ENCODE measurements at regions not wholly inside any gene's neighbourhood (a gene's known extent, or its start where the extent isn't known, plus 50 kb on each side); places are given as distances from the start of the nearest gene placed in this dataset.

DNA sequence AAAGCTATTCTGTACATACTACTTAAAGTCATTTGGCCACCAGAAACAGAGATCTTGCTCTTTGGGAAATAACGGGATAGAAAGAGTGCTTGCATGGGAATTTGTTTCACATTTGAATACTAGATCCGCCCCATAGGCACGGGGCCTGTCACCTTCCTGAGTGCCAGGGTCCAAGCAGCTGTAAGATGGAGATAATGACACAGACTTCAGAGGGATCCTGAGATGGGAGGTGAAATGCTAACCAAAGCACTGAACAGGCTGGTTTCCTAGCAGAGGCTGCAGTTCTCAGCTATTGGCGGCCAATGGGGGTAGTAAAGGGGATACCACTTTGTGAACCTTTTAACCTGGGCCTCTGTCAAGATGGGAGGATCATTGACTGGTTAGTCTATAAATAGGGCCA, 225.4 kb downstream of the IRF8 start:
- DNase-seq: no peak

DNA sequence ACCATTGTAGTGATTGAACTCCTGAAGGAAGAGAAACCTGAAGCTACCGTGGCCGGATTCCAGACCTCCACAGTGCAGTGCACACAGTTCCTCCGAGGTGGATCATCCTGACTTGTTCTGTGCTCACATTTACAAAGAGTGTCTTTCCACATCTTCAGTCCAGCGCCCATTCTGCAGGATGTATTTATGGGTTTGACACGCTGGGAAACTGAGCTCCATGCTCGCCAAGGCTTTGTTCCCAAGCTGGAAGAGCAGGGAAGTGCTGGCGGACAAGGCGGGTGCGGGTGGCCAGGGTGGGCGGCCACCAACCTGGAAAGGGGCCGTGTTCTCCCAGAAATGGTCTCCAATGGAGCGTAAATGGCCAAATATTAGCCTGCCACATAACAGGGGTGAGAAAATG, 227.9 kb downstream of the IRF8 start:
- no peak for DNase-seq

DNA sequence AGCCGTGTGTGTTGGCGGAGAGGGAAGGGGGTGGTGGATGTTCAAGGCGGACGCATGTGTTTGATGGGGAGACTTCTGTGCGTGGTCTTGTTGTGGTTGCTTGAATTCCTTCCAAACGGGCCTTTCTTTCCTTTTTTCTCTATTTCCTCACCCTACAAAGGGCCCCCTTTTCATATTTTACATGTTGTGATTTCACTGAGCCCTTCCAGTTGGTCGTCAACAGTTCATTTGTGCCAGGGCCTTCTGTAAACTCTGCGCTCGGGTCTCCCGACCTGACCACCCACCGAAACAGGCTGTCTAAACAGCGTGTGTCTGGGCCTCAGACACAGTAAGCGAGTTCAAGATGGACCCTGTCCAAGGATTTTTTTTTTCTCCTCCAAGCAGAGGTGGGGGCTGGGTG, 228.4 kb downstream of the IRF8 start:
- DNase-seq: no peak

DNA sequence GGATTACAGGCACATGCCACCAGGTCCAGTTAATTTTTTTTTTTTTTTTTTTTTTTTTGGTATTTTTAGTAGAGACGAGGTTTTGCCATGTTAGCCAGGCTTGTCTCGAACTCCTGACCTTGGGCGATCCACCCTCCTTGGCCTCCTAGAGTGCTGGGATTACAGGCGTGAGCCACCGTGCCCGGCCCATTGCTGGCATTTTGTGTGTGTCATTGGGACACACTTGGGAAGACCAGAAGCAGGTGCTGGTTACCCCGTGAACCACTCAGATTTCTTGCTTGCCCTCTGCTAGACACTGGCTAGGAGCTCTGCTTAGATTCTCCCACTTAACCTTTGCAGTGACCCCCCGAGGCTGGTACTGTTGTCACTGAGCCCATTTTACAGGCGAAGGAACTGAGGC, 229.3 kb downstream of the IRF8 start:
- no peak for DNase-seq

DNA sequence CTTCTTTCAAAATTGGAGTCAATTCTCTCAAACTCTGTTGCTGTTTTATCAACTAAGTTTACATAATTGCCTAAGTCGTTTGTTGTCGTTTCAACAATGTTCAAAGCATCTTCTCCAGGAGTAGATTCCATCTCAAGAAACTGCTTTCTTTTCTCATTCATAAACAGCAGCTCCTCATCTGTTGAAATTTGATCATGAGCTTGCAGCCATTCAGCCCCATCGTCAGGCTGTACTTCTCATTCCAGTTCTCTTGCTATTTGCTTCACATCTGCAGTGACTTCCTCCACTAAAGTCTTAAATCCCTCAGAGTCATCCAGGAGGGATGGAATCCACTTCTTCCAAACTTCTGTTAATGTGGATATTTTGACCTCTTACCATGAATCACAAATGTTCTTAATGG, 230.6 kb downstream of the IRF8 start:
- DNase-seq: no peak

DNA sequence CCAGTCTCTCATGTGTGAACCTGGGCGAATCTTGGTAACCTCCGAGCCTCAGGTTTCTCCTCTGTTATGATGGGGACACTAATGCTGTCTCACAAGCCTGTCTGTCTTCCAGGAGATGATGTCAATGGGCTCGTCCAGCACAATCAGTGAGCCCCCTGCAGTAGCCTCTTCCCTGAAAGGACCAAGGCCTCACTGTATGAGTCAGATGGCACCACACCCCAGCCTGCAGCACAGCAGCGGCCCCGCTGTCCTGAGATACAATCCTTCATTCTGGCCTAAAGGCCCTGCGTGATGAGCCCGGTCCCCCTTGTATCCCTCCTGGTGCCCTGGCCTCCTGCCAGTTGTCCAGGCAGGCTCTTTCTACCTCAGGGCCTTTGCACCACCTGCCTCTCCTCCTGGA, 234.4 kb downstream of the IRF8 start:
- DNase-seq: no peak

DNA sequence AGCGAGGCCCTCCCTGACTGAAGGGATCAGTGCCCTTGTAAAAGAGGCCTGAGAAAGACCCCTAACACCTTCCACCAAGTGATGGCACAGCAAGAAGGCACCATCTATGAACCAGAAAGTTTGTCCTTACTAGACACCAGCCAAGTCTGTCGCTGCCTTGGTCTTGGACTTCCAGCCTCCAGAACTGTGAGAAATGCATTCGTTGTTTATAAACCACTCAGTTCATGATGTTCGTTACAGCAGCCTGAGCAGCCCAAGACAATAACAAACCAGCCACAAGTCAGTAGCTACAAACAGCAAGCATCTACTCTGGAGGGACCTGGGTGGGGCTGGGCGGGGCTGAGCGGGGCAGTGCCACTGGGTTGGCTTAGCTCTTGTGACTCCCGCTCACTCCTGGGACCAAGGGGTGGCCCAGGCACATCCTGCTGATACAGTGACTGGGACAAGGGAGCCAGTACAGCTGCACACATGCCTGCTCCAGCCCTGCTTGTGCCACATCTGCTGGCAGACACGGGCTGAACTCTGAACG, 234.9 kb downstream of the IRF8 start:
- DNase-seq: no peak

DNA sequence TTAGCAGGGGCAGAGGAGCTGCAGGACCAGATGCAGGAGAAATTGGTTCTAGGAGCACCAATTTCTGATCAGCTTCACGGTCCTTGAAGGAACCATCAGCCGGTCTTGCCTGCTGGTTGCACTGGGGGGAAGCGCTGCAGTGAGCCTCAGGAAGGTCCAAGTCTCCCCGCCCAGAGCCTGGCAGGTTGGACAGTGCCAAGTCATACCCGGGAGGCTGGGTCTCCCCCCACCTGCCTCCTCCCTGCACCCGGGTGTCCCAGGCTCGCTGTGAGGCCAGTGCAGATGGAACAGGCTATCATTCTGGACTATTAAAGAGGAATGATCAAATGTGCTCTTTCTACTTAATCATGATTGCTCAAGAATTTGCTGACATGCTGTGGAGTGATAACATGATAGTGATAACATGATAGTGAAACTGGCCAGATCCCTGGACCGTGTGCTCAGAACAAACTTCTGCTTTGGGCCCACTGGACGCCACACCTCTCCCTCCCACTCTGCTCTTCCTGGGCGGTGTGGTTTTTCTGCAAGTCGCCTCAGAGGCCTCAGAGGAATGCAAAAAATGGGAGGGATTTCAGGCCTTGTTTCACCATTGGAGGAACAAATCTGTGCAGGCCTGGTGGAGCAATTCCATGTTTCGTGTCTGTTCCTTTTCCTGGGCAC, 236.0 kb downstream of the IRF8 start:
- no peak for DNase-seq

DNA sequence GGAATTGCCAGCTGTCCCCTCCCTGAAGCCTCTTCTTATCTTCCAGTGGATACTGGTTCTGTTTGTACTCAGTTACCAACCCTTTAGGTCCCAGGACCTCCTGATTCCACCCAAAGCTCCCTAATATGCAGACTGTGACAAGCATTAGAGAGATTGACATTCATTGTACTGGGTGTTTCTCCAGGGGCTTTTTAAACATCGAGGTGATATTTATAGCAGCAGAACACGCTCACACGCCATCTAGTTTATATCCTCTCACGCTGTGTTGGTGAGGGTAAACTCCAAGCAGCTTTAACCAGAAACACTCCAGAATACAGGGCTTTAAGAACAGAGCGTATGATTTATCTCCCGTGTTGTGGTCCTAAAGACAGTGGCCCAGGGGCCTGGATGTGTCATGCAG, 238.4 kb downstream of the IRF8 start:
- no peak for DNase-seq

DNA sequence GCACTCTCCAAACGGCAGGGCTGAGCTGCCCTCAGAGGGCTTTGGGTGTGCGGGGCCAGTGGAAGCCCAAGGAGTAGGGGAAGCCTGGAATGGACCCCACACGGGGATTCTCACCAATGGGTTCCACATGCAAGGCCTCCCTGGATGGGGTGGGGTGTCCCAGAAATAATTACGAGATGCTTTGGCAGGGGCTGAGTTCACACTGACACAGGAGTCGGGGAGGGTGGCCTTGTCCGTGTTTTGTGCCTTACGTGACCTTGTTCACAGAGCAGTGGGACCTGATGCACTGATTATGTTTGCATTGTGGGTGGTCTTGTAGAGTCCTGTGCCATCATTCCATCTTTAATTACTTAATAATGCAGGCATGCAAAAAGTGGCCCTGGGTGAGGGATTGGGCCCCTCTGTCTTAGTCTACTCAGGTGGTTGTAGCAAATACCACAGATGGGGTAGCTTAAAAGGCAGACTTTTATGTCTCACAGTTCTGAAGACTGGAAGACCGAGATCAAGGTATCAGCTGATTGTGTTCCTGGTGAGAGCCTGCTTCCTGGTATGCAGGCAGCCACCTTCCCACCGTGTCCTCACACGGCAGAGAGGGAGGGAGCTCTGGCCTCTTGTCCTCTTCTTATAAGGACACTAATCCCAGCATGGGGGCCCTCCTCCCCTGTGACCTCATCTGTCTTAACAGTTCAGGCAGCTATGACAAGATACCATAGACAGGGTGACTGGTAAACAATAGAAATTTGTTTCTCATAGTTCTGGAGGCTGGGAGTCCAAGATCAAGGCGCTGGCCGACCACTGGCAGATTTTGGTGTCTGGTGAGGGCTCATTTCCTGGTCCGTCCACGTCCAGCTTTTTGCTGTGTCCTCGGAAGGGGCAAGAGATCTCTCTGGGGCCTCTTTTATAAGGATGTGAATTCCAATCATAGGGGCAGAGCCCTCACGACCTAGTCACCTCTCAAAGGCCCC, 239.4 kb downstream of the IRF8 start:
- no peak for DNase-seq

DNA sequence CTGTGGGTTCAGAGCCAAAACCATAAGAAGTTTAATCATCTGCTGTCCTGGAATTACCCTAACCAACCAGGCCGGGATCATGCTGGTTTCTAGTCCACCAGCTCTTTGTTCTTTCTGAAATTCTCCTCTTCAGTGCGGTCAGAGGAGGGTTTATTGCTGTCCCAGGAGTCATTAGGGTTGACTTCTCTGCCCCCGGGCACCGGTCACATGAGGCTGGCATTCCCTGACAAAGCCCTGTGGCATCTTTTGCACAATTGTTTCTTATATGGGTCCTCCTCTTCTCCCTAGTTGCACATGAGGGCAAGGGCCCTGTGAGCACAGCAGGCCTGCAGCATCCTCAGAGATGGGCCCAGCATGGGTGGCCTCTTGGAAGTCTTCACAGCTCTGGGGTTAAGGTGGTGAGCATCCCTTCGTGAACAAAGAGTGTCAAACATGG, 243.9 kb downstream of the IRF8 start:
- no peak for DNase-seq

DNA sequence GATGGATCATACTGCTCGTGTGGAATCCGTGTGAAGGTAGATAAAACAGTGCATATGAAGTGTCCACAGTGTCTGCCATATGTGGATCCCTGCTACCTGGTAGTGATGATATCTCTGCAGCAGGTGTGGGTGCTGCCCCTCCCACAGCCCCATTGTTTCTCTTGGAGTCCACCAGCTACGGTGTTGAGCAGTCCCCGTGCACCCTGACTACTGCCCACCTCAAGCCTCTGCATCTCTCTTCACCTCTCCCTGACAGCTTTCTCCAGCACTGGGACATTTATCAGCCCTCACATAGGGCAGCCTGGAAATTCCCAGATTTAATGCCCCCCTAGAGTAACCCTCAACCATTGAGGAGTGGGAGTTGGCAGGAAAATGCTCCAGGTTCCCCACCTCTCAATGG, 244.7 kb downstream of the IRF8 start:
- DNase-seq: no peak

DNA sequence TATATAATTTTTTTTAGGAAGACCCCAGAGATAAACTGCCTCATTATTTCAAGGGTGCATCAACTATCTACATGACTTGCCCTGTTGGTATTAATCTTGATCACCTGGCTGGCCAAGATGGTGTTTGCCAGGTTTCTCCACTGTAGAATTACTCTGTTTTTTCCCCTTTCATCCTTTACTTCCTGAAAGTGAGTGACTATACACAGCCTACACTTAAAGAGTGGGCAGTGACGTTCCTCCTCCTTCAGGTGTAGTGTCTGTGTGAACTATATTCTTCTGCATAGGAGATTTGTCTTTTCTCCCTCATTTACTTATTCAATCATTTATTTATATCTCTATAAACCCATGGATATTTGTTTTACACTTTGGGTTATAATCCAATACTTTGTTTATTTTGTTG, 246.7 kb downstream of the IRF8 start:
- no peak for DNase-seq

DNA sequence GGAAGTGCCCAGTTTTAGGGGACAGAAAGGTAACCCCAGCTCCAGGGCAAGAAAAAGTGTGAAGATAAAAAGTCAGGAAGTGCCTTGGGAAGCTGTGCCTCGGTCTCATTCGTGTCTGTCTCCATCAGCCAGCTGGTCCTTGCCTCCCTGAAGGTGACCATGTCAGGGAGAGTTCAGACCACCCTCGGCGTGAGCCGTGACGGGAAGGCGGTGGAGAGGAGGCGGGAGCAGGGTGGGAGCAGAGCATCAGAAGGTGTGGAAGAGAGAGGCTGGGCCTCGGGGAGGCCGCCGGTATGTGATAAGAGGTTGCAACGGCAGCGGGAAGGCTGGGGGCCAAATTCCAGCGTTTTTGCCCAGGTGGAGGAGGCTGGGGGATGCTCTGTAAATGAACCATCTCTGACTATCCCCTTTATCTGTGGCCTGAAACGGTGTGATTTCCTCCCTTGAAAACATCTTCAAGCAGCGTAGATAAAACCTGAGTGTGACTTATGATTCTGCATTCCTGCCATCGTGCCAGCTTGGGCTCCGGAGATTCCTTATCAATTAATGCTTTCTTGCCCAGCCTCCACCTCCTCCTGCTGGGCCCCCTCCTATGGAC, 251.8 kb downstream of the IRF8 start:
- DNase-seq: no peak

DNA sequence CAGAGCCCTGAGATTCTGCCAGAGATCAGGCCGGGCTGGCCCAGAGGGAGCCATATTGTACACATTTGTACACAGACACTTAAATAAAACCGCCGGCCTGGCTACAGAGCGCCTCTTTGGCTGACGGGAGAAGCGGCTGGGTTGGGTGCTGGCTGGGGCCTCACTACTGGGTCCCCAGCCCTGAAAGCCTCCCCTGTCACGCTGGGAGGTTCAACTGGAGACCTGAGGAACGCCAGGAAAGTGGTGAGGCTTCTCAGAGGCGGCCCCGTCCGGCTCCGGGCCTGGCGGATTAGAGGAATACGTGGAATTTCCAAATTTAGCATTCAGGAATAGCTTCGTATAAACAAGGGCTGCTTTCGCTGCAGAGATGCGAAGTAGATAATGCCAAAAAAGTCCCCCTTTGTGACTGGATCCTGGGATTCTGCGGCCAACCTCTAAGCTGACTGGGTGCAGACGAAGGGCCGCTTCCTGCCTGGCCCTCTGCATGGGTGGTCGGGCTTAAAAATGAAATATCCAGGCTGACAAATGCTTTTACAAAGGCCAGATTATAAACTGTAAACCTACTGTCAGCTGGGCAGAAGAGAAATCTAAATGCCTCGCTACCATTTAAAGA, 252.4 kb downstream of the IRF8 start:
- no peak for DNase-seq

DNA sequence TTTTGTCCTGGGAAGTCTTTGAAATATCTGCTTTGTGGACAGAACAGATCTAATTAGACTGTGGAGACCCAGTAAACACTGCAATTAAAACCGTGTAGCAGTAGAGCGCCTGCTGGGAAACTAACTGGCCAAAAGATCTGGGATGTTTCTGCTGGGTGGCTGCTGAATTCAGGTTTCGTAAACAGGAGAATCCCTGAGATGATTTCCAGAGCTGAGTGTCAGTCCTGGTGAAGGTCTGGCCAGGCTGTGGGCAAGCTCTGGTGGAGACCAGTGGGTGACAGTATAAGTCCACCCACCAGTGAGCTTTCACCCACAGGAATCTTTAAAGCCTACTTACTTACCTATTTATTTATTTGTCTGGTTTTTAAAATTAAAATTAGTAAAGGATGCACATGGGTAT, 257.2 kb downstream of the IRF8 start:
- no peak for DNase-seq

DNA sequence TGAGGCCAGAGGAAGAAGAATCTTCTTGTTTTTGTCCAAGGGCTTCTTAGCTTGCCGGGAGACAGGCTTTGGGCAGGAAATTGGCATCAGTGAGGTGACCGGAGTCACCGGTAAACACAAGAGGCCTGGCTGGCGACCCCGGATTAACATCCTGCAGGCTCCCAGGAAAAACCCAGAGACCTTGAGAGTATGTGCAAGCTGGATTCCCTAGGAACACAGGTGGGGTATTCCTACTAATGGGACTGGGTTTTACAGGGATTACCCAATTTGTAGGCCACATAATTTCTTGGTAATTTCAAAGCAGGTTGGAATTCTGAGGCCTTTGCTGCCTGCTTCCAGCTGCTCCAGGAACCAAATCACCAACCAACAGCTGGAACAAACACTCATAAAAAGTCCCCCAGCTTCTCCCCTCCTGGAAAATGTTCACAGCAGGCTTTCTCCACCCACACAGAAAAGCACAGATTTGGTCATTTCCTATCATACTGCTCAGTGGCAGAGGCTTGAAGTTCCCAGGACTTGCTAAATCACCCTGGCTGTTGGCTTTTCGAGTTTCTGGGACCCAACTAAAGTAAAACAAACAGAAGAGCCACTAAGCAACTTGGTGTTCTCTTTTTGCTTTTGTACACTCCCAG, 258.8 kb downstream of the IRF8 start:
- no peak for DNase-seq

DNA sequence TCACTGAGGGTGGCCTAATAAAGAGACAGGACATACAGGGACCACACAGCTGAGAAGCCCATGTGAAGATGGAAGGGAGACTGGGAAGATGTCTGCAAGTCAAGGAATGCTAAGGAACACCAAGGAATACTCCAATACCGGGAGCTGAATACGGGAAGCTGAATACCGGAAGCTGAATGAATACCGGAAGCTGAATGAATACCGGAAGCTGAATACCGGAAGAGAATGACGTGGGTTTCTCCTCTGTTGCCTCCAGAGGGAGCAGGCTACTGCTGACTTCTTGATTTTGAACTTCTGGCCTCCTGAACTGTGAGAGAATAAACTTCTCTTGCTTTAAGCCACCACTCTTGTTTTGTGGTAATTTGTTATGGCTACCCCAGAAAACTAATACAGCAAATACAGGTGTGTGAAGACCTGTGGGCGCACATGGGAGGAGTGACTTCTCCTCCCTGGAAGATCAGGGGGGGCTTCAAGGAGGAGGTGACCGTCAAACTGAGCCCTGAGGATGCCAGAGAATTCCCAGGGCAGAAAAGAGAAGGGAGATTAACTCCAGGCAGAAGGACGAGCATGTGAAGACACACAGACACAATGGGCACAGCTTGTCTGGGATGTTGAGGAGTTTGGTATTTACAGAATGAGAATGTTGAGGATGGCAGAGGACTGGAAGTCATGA, 259.9 kb downstream of the IRF8 start:
- no peak for DNase-seq

DNA sequence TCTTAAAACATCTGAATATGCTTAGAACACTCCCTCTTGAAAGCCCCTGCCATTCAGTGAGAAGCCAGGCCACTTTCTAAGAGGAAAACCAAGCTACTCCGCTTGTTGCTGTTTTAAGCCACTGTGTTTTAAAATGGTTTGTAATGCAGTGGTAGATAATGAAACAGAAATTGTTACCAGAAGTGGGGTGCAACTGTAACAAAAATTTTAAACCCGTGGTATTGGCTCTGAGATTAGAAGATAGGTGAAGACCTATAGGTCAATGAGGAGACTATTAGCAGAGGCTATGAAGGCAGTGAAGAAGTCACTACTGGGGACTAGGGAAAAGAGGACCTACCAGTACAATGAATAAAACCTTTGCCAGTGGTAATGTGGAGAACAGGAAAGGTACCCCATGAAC, 266.5 kb downstream of the IRF8 start:
- no peak for DNase-seq

DNA sequence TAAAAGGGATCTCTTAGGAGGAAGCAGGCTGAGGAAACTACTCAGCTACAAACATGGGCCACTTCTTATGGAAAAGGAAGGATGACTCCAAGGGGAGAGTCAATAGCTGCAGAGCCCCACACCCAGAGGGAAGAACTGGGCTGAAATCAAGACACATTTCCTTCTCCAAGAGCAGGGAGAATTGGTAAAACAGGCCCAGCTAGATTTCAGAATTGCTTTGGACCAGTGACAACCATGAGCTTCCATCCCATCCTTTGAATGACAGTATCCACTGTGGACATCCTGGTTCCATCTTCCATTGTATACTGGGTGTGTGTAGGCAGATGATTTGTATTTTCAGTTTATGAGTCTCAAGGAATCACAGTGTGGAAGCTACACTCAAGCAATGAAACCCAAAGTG, 267.5 kb downstream of the IRF8 start:
- DNase-seq: no peak

DNA sequence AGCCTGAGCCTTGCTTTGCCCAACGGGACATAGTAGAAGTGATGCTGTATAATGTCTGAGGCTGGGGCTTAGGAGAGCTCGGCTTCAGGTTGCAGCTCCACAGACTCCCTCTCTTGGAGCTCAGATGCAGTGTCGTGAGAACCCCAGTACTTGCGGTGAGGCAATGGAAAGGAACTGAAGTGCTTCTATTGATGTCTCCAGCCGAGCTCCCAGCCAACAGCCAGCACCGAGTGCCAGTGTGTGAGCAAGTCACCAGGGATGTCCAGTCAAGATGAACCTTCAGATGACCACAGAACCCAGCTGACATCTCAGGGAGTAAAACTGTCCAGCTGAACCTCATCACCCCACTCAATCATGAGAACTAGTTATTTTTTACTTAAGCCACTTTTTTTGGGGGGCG, 268.1 kb downstream of the IRF8 start:
- no peak for DNase-seq

DNA sequence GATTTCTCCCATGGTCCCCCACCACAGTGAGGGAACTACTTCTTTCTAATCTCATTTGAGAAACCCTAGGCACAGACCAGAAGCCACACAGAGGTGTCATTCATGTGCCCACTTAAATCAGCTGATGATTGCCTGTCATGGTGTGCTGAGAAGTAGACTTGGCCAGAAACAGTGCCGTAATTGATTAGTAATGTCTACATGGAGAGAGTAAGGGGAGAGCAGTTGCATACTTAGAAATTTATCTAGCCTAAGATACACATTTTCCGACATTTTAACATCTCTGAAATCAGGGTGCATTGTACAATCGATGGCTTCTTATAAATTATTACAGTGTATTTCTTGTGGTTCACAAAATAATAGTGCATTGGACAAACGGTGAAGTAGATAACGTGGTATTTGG, 271.8 kb downstream of the IRF8 start:
- DNase-seq: no peak
